ENCODE measurements at regions not wholly inside any gene's neighbourhood (a gene's known extent, or its start where the extent isn't known, plus 50 kb on each side); places are given as distances from the start of the nearest gene placed in this dataset.

DNA sequence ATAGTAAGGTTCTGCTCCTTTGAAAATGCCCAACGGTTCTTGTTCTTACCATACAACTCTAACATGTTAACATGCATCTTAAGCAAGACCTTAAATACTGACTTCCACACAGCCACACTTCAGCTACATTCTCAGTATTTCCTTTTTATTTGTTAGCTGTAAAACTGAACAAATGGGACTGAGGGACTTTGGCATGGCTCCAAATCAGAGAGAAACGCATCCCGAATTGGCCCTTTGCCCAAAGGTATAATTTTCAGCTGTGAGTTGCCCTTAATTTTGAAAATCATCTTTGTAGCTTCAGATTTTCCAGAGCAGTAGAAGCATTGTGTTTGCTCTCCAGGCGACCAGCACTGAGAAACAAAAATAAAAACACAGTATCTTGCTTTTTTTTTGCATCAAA, 56.4 kb downstream of the NEUROD6 start:
- H3K9me3 Mint-ChIP-seq: peaks cover 5% of the 10 kb centered on the region

DNA sequence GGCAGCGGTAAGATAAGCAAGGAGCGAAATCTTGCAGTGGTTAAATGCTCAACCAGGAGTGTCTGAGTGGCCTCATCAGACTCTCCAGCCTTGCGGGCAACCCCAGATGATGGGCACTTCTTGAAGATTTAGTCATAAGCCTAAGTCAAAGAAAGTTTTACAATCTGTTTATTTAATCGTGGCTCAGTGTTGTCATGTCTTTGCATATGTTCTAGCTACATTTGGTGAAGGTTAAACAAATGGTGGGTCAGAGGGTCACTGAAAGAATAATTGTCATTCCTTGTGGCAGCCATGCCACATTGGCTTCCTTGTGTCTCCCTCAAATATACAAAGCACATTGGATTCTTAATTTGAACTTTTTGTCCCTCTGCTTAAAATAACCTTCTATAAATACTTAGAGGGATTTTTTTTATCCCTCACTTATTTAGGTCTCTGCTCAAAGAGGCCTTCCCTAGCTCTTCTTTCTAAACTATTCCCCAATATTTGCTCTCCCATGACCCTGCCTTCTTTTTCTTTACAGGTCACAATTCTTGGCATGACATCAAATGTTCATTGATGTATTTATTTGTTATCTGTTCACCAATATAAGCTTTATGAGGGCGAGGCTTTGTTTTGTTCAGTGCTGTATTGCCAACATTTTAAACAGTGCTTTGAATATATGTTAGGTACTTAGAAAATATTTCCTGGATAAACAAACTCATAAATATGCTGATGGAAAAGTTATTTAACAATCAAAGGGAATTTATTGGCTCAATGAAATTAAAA, 68.7 kb downstream of the NEUROD6 start:
- no peak overlapping the region for H3K27ac ChIP-seq (ENCODE audit: low read depth in 1 of 2, low read length in 2 of 2)
- Mint-ChIP-seq H3K9me3 (no peaks in the 10 kb centered on the region), H3K27me3 (no peaks in the 10 kb centered on the region), H3K4me3 (no peak overlapping the region), H3K27ac (no peak overlapping the region), H3K36me3 (ENCODE audit: low read depth) (no peaks in the 10 kb centered on the region), H3K4me1 (ENCODE audit: low read depth) (no peaks in the 10 kb centered on the region)
- ATAC-seq (ENCODE audit: poor library complexity) (no peak), DNase-seq (no peak)
- intact Hi-C loops (cut with DNase I, micrococcal nuclease): no loop called here
- ChIA-PET POLR2A (no interaction called here), CTCF (no interaction called here)
- H3K4me3 ChIP-seq (ENCODE audit: low read length): no peak overlapping the region
- no peaks in the 10 kb centered on the region for H3K27me3 ChIP-seq (ENCODE audit: control insufficient read depth in 1 of 2, insufficient read depth in 2 of 2, low read length in 2 of 2)
- no peak for TF ChIP-seq CTCF (IDR thresholded peaks at IDR 0.05)
- no peaks in the 10 kb centered on the region for H3K36me3 ChIP-seq (ENCODE audit: insufficient read depth, low read length)
- H3K4me1 ChIP-seq (ENCODE audit: insufficient read depth, low read length): no peaks in the 10 kb centered on the region
- peaks cover 0 to 5% of the 10 kb centered on the region in 2 experiments for H3K9me3 ChIP-seq (ENCODE audit: control insufficient read depth in 1 of 2, insufficient read depth in 1 of 2, low read length in 2 of 2)

More for the DNA sequence above, 56.4 kb downstream of the NEUROD6 start:
- DNase-seq (no peak), ATAC-seq (ENCODE audit: poor library complexity) (no peak)
- POLR2A ChIA-PET: no interaction called here
- Mint-ChIP-seq H3K27ac (no peak overlapping the region), H3K4me3 (no peak overlapping the region), H3K4me1 (ENCODE audit: low read depth) (no peaks in the 10 kb centered on the region), H3K27me3 (no peaks in the 10 kb centered on the region), H3K36me3 (ENCODE audit: low read depth) (no peaks in the 10 kb centered on the region)
- TF ChIP-seq CTCF (IDR thresholded peaks at IDR 0.05): no peak
- Histone ChIP-seq H3K36me3 (ENCODE audit: insufficient read depth, low read length) (no peaks in the 10 kb centered on the region), H3K4me3 (ENCODE audit: low read length) (no peak overlapping the region), H3K27me3 (ENCODE audit: control insufficient read depth in 1 of 2, insufficient read depth in 2 of 2, low read length in 2 of 2) (no peaks in the 10 kb centered on the region), H3K27ac (ENCODE audit: low read depth in 1 of 2, low read length in 2 of 2) (no peak overlapping the region), H3K9me3 (ENCODE audit: control insufficient read depth in 1 of 2, insufficient read depth in 1 of 2, low read length in 2 of 2) (peaks cover 0 to 8% of the 10 kb centered on the region in 2 experiments), H3K4me1 (ENCODE audit: insufficient read depth, low read length) (no peaks in the 10 kb centered on the region)
- CTCF ChIA-PET: interaction anchor here (1.3 kb wide), 1 partner anchor 13 kb away, joined by 3 read pairs; no protein-coding TSS in a partner anchor
- intact Hi-C loops (cut with DNase I, micrococcal nuclease): loop anchor here in 1 of 2 experiments (10.0 kb wide), 1 partner anchor 59 kb away; no protein-coding TSS in a partner anchor

GRCh38 chr7:31267486-31267885, 73.0 kb downstream of the NEUROD6 start:
- ChIA-PET POLR2A (no interaction called here), CTCF (no interaction called here)
- H3K36me3 ChIP-seq (ENCODE audit: insufficient read depth, low read length): no peaks in the 10 kb centered on the region
- no peak for ATAC-seq (ENCODE audit: poor library complexity)
- H3K4me1 Mint-ChIP-seq (ENCODE audit: low read depth): no peaks in the 10 kb centered on the region
- H3K4me1 ChIP-seq (ENCODE audit: insufficient read depth, low read length): no peaks in the 10 kb centered on the region
- intact Hi-C loops (cut with DNase I, micrococcal nuclease): no loop called here
- no peak overlapping the region for H3K4me3 Mint-ChIP-seq
- DNase-seq: no peak
- no peaks in the 10 kb centered on the region for H3K27me3 ChIP-seq (ENCODE audit: control insufficient read depth in 1 of 2, insufficient read depth in 2 of 2, low read length in 2 of 2)
- no peak for TF ChIP-seq CTCF (IDR thresholded peaks at IDR 0.05)
- H3K9me3 Mint-ChIP-seq: no peaks in the 10 kb centered on the region
- H3K27ac Mint-ChIP-seq: no peak overlapping the region
- peaks cover 0 to 5% of the 10 kb centered on the region in 2 experiments for H3K9me3 ChIP-seq (ENCODE audit: control insufficient read depth in 1 of 2, insufficient read depth in 1 of 2, low read length in 2 of 2)
- no peaks in the 10 kb centered on the region for H3K27me3 Mint-ChIP-seq
- no peak overlapping the region for H3K27ac ChIP-seq (ENCODE audit: low read depth in 1 of 2, low read length in 2 of 2)
- H3K4me3 ChIP-seq (ENCODE audit: low read length): no peak overlapping the region
- H3K36me3 Mint-ChIP-seq (ENCODE audit: low read depth): no peaks in the 10 kb centered on the region

All from CD4-positive, alpha-beta T cell (primary cell).